Lung (tissue), 11 donors: ENCODE measurements at regions not wholly inside any gene's neighbourhood (a gene's known extent, or its start where the extent isn't known, plus 50 kb on each side); places are given as distances from the start of the nearest gene placed in this dataset.
A peak's percentile ranks its signal among the peaks of the same experiment; 100 is the strongest.

Experiments used
- ATAC-seq: fragments of 200-7000 bp; cut with Tn5 transposase; one replicate; pipeline ENCODE4 v1.9.1; 2020; ENCODE audit warnings: moderate number of reproducible peaks; ENCODE audit not compliant: insufficient read depth, low FRiP score
- DNase-seq, 3 donors: peaks; one replicate each; pipeline ENCODE4 v3.0.0-alpha.2; 2013 to 2017
- H3K27ac ChIP-seq, 2 donors: one replicate each; pipeline ENCODE4 v1.5.1; 2013; ENCODE audit warnings: mild to moderate bottlenecking in 2 of 2, moderate library complexity in 2 of 2, control low read depth in 1 of 2, inconsistent platforms in 1 of 2, low read depth in 1 of 2, low read length in 1 of 2
- H3K27me3 ChIP-seq, 3 donors: one replicate each; pipeline ENCODE4 v1.5.1; 2013; ENCODE audit warnings: low read length in 2 of 3; ENCODE audit not compliant: control insufficient read depth in 3 of 3, insufficient read depth in 3 of 3
- H3K36me3 ChIP-seq, 4 donors: one replicate each; pipeline ENCODE4 v1.5.1; 2013; ENCODE audit warnings: low read length in 4 of 4, mild to moderate bottlenecking in 1 of 4, moderate library complexity in 1 of 4; ENCODE audit not compliant: control insufficient read depth in 4 of 4, insufficient read depth in 4 of 4
- H3K4me1 ChIP-seq, 5 donors: one replicate each; pipeline ENCODE4 v1.5.1; 2013; ENCODE audit warnings: low read length in 5 of 5, mild to moderate bottlenecking in 2 of 5, moderate library complexity in 1 of 5; ENCODE audit not compliant: control insufficient read depth in 5 of 5, insufficient read depth in 5 of 5
- H3K4me3 ChIP-seq: one replicate; pipeline ENCODE4 v1.5.1; 2013; ENCODE audit warnings: mild to moderate bottlenecking, control low read depth, moderate library complexity
- H3K9ac ChIP-seq, 2 donors: one replicate each; pipeline ENCODE4 v1.5.1; 2013; ENCODE audit warnings: low read length in 2 of 2, control low read depth in 1 of 2; ENCODE audit not compliant: insufficient read depth in 1 of 2
- H3K9me3 ChIP-seq, 4 donors: one replicate each; pipeline ENCODE4 v1.5.1; 2013; ENCODE audit warnings: low read length in 3 of 4, mild to moderate bottlenecking in 1 of 4, moderate library complexity in 1 of 4; ENCODE audit not compliant: control insufficient read depth in 4 of 4, insufficient read depth in 3 of 4
- WGBS, 2 donors: extraction: QIAGEN DNeasy Blood & Tissue Kit; methylation state at CpG; one replicate each; pipeline ENCODE4 v1.1.7; 2013; 5-methylcytosine and 5-hydroxymethylcytosine counted together
- TF ChIP-seq, protein P1 (sequence below): IDR thresholded peaks from 2 replicates; pipeline ENCODE4 v1.5.1; 2012; ENCODE audit warnings: mild to moderate bottlenecking; ENCODE audit errors: control extremely low read depth, extremely low read depth
- donor health status: control.
- donor health status: control.
- donor health status: Bipolar disorder and iron deficiency.
- donor health status: healthy.
- donor health status: DM: yes; HTN: yes; CAD: no.

DNA sequence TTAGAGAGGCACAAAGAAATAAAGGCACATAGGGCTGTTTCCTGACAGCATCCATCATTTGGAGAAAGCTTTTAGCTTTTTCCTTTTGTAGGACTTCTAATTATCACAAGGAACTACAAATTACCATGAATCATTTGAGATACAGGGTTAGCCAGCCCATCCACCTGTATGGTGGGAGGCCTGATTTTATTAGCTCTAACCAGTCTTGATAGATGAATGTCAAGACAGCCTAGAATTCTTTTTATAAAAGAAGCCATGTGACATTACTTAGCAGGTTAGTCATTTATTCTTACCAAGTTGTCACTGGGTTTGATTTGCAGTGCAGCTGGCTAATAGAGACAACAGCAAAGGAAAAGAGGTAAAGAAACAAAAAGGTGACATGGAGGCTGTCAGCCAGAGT, 618.1 kb downstream of the ZNF385D start:
- no peak for ATAC-seq

DNA sequence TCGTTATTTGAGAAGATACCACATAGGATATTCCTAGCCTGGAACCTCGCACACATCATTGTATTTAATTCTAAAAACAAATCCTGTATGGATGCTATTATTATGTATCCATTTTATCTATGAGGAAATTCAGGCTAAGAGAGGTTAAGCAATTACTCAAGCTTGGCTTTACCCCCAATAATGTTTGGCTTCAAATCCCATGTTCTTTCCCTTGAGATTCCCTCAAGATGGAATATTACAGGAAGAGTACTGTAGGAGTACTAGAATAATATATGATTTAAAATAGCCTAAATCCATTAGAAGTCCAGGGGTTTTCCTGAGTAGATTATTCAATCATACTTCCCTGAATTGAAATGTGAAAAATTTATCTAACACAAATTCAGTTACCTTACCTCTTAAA, 630.2 kb downstream of the ZNF385D start:
- H3K9ac ChIP-seq, result no peak overlapping the region
- no peaks in the 10 kb centered on the region for H3K36me3 ChIP-seq
- WGBS, 2 donors, result 91 to 95% methylated on average over 2 of the region's 2 CpGs
- TF ChIP-seq, protein P1, sequence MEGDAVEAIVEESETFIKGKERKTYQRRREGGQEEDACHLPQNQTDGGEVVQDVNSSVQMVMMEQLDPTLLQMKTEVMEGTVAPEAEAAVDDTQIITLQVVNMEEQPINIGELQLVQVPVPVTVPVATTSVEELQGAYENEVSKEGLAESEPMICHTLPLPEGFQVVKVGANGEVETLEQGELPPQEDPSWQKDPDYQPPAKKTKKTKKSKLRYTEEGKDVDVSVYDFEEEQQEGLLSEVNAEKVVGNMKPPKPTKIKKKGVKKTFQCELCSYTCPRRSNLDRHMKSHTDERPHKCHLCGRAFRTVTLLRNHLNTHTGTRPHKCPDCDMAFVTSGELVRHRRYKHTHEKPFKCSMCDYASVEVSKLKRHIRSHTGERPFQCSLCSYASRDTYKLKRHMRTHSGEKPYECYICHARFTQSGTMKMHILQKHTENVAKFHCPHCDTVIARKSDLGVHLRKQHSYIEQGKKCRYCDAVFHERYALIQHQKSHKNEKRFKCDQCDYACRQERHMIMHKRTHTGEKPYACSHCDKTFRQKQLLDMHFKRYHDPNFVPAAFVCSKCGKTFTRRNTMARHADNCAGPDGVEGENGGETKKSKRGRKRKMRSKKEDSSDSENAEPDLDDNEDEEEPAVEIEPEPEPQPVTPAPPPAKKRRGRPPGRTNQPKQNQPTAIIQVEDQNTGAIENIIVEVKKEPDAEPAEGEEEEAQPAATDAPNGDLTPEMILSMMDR, result no peak
- peaks cover 0 to 7% (median 3%) of the 10 kb centered on the region in 4 donors for H3K9me3 ChIP-seq
- H3K4me1 ChIP-seq, result peaks cover 0 to 4% (median 0%) of the 10 kb centered on the region in 5 donors
- no peak overlapping the region for H3K27ac ChIP-seq
- H3K4me3 ChIP-seq, result no peak overlapping the region
- H3K27me3 ChIP-seq, result no peaks in the 10 kb centered on the region
- no peak for ATAC-seq
- DNase-seq, result no peak

More for the DNA sequence above, 618.1 kb downstream of the ZNF385D start:
- Histone ChIP-seq H3K4me3 (no peak overlapping the region), H3K4me1 (no peaks in the 10 kb centered on the region), H3K9me3 (no peaks in the 10 kb centered on the region), H3K9ac (no peak overlapping the region), H3K27me3 (no peaks in the 10 kb centered on the region), H3K27ac (no peak overlapping the region), H3K36me3 (no peaks in the 10 kb centered on the region)
- TF ChIP-seq, protein P1, result no peak
- DNase-seq, result no peak

DNA sequence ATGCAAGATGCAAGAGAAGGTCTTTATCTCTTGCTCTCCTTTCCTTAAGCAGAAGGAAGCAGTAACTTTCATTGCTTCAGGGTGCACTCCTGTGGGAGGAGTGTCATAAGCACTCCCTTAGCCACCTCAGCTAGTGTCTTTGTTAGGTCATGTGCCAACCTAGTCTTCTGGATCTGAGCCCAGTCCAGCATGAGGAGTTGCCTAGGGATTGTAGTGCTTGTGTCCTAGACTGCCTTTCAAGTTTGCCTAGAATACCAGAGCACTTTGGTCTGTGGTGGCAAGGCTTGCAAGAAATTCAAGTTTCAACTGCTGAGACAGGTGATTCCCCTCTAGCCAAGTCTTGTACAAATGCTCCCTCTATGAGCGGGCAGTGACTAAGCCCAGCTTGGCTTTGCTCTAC, 633.6 kb downstream of the ZNF385D start:
- peaks cover 0 to 5% (median under 1%) of the 10 kb centered on the region in 4 donors for H3K9me3 ChIP-seq
- 54 to 91% methylated on average over 1 of the region's 1 CpG for WGBS, 2 donors
- ATAC-seq (peak; percentile 11), DNase-seq (no peak)
- H3K4me3 ChIP-seq, result no peak overlapping the region
- TF ChIP-seq, protein P1, result no peak
- peaks cover 0 to 4% (median 0%) of the 10 kb centered on the region in 5 donors for H3K4me1 ChIP-seq
- no peaks in the 10 kb centered on the region for H3K27me3 ChIP-seq
- H3K9ac ChIP-seq, result no peak overlapping the region
- H3K36me3 ChIP-seq, result no peaks in the 10 kb centered on the region
- no peak overlapping the region for H3K27ac ChIP-seq

DNA sequence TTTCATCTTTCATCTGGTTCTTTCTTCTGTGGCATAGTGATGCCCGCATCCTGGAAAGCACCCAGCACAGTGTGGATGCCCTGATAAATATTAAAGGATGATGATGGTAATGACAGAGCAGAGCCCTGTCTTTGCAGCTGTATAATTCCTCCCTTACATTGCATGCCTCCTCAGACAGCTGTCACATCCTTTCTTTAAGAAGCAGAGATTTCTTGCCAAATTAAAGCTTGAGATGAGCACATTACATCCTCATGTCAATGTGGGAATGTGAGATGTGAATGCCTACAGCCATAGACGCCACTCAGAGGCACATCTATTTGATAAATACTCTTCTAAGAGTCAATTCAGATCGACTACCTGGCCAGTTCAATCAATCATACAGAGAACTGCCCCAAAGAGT, 642.0 kb downstream of the ZNF385D start:
- ATAC-seq (no peak), DNase-seq (no peak)
- peak overlapping the region in 1 of 2 donors; percentile 5 for H3K9ac ChIP-seq
- H3K36me3 ChIP-seq, result no peaks in the 10 kb centered on the region
- no peaks in the 10 kb centered on the region for H3K4me1 ChIP-seq
- H3K9me3 ChIP-seq, result no peaks in the 10 kb centered on the region
- no peaks in the 10 kb centered on the region for H3K27me3 ChIP-seq
- H3K4me3 ChIP-seq, result no peak overlapping the region
- TF ChIP-seq, protein P1, result no peak
- 50 to 65% methylated on average over 3 of the region's 3 CpGs for WGBS, 2 donors
- no peak overlapping the region for H3K27ac ChIP-seq
